CD14-positive monocyte (primary cell): ENCODE measurements at regions not wholly inside any gene's neighbourhood (a gene's known extent, or its start where the extent isn't known, plus 50 kb on each side); places are given as distances from the start of the nearest gene placed in this dataset.

Experiments used
- DNase-seq, 3 donors: peaks; one replicate each; pipeline ENCODE4 v3.0.0-alpha.2; 2011 to 2022
- H2AFZ ChIP-seq: 2 replicates; pipeline ENCODE4 v1.6.0; 2012; ENCODE audit warnings: mild to moderate bottlenecking, low read depth, low read length, inconsistent platforms; ENCODE audit not compliant: insufficient read depth, poor library complexity, severe bottlenecking
- H3K27ac ChIP-seq, 2 donors: 1 replicate in 1 of 2; 2 replicates in 1 of 2; pipeline ENCODE4 v1.5.1; 2012 to 2013; ENCODE audit warnings: low read length in 2 of 2, control low read depth in 1 of 2, inconsistent platforms in 1 of 2, low read depth in 1 of 2, mild to moderate bottlenecking in 1 of 2
- H3K27me3 ChIP-seq, 2 donors: one replicate each; pipeline versions ENCODE4 v1.6.0 to v1.6.1; 2011 to 2013; ENCODE audit warnings: low read length in 2 of 2; ENCODE audit not compliant: control insufficient read depth in 2 of 2, insufficient read depth in 2 of 2
- H3K36me3 ChIP-seq, 2 donors: replicated peaks in 1 of 2; 1 replicate in 1 of 2; 2 replicates in 1 of 2; pipeline versions ENCODE4 v1.5.1 to v1.6.1; 2012 to 2013; ENCODE audit warnings: low read length in 2 of 2, control low read depth in 1 of 2, inconsistent platforms in 1 of 2, mild to moderate bottlenecking in 1 of 2; ENCODE audit not compliant: insufficient read depth in 2 of 2, control insufficient read depth in 1 of 2
- H3K4me1 ChIP-seq, 2 donors: 1 replicate in 1 of 2; 2 replicates in 1 of 2; pipeline versions ENCODE4 v1.5.1 to v1.6.1; 2012 to 2013; ENCODE audit warnings: low read length in 2 of 2, control low read depth in 1 of 2, inconsistent platforms in 1 of 2, mild to moderate bottlenecking in 1 of 2, moderate library complexity in 1 of 2; ENCODE audit not compliant: insufficient read depth in 2 of 2, control insufficient read depth in 1 of 2
- H3K4me2 ChIP-seq: replicated peaks from 2 replicates; pipeline ENCODE3; 2012; ENCODE audit warnings: low read length, moderate library complexity, mild to moderate bottlenecking; ENCODE audit not compliant: poor library complexity, severe bottlenecking; ENCODE audit errors: extremely low read depth
- H3K4me3 ChIP-seq, 3 experiments: fragments of 200-600 bp in 1 of 3; sonication (generic) in 1 of 3; replicated peaks in 1 of 3; 1 replicate in 2 of 3; 2 replicates in 1 of 3; pipeline ENCODE4 v1.5.1; 2011 to 2013; ENCODE audit warnings: low read length in 3 of 3, mild to moderate bottlenecking in 3 of 3, control low read depth in 2 of 3, low read depth in 2 of 3, inconsistent platforms in 1 of 3, moderate library complexity in 1 of 3
- H3K79me2 ChIP-seq: 2 replicates; pipeline ENCODE4 v1.6.0; 2012; ENCODE audit warnings: mild to moderate bottlenecking, control low read depth, inconsistent platforms, low read length, moderate library complexity; ENCODE audit not compliant: insufficient read depth
- H3K9ac ChIP-seq: 2 replicates; pipeline ENCODE4 v1.6.0; 2017; ENCODE audit warnings: low read length, mild to moderate bottlenecking; ENCODE audit not compliant: insufficient read depth, poor library complexity, severe bottlenecking
- H3K9me3 ChIP-seq, 2 donors: replicated peaks in 1 of 2; 1 replicate in 1 of 2; 2 replicates in 1 of 2; pipeline versions ENCODE4 v1.5.1 to v1.6.1; 2012 to 2013; ENCODE audit warnings: low read length in 2 of 2, control low read depth in 1 of 2; ENCODE audit not compliant: control insufficient read depth in 1 of 2, insufficient read depth in 1 of 2
- H4K20me1 ChIP-seq: 2 replicates; pipeline ENCODE4 v1.6.0; 2012; ENCODE audit warnings: mild to moderate bottlenecking, low read length, control low read depth, moderate library complexity; ENCODE audit not compliant: insufficient read depth
- H3K27ac Mint-ChIP-seq, 7 donors: one replicate each; pipeline ENCODE4 v1.8.0; 2020; ENCODE audit warnings: mild to moderate bottlenecking in 7 of 7, mixed read lengths in 7 of 7, moderate library complexity in 6 of 7, inconsistent platforms in 2 of 7
- H3K27me3 Mint-ChIP-seq, 3 donors: one replicate each; pipeline ENCODE4 v1.8.0; 2021 to 2022; ENCODE audit warnings: low read depth in 3 of 3, mild to moderate bottlenecking in 3 of 3, mixed read lengths in 3 of 3, moderate library complexity in 3 of 3, inconsistent platforms in 1 of 3
- H3K36me3 Mint-ChIP-seq, 2 donors: one replicate each; pipeline ENCODE4 v1.8.0; 2020; ENCODE audit warnings: mixed read lengths in 2 of 2, inconsistent platforms in 1 of 2, mild to moderate bottlenecking in 1 of 2
- H3K4me1 Mint-ChIP-seq: one replicate; pipeline ENCODE4 v1.8.0; 2020; ENCODE audit warnings: mild to moderate bottlenecking, mixed read lengths
- H3K4me3 Mint-ChIP-seq, 2 donors: one replicate each; pipeline ENCODE4 v1.8.0; 2020; ENCODE audit warnings: mild to moderate bottlenecking in 2 of 2, mixed read lengths in 2 of 2, moderate library complexity in 1 of 2
- H3K9me3 Mint-ChIP-seq, 7 donors: one replicate each; pipeline ENCODE4 v1.8.0; 2020 to 2022; ENCODE audit warnings: mixed read lengths in 7 of 7, mild to moderate bottlenecking in 6 of 7, moderate library complexity in 6 of 7, inconsistent platforms in 2 of 7
- CTCF ChIP-seq: fragments of 200-600 bp; IDR thresholded peaks from one replicate; pipeline ENCODE4 v1.8.0; 2022; ENCODE audit warnings: antibody characterized with exemption, mild to moderate bottlenecking
- WGBS: methylation state at CpG from one replicate; pipeline ENCODE4 v1.1.5; 2013; ENCODE audit warnings: missing lambda C conversion rate; ENCODE audit not compliant: insufficient coverage; 5-methylcytosine and 5-hydroxymethylcytosine counted together
- intact Hi-C, 2 donors: fragments of 100-400 bp; cut with micrococcal nuclease; formaldehyde crosslinking; loops; one replicate each; pipeline versions ENCODE4 v1.15.0 to v1.15.1; 2023

DNA sequence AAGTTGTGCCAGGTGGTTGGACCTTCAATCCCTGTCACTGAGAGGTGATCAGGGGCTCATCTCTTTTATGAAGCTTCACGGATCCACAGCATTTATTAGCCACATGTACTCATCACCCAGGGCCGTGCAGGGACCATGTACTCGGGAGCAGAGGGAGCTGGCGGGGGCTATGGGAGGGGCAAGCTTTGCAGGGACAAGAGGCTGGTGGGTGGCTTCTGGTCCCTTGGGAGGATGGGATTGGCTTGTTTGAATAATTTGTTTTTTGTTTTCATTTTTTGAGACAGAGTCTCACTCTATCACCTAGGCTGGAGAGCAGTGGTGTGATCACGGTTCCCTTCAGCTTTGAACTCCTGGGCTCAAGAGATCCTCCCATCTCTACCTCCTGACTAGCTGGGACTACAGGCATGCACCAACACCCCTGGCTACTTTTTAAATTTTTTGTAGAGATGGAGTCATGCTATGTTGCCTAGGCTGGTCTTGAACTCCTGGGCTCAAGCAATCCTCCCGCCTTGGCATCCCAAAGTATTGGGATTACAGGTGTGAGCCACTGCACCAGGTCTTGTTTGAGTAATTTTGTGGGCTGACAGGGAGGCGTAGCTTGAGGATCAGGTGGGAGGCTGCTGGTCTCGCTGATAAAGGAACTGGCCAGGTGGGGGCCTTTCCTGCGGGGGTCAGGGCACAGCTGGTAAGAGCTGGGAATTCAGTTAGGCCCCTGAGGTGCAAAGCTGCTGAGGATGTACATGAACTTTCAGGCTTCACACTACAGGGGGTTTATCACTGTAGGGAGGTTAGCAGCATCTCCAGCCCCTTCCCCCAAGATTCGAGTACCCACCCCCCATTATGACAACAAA lies 308.0 kb upstream of the C1orf174 start:
- H3K36me3 ChIP-seq: no peaks in the 10 kb centered on the region
- peaks cover 6 to 27% of the 10 kb centered on the region in 2 donors for H3K9me3 ChIP-seq
- Mint-ChIP-seq H3K4me3 (no peak overlapping the region), H3K27ac (no peak overlapping the region), H3K9me3 (peaks cover 9 to 29% (median 18%) of the 10 kb centered on the region in 7 donors), H3K36me3 (no peaks in the 10 kb centered on the region), H3K27me3 (peaks cover 0 to 4% (median 1%) of the 10 kb centered on the region in 3 donors), H3K4me1 (no peaks in the 10 kb centered on the region)
- no peak overlapping the region for H3K9ac ChIP-seq
- H3K4me1 ChIP-seq: no peaks in the 10 kb centered on the region
- no peaks in the 10 kb centered on the region for H4K20me1 ChIP-seq
- no peak overlapping the region for H3K27ac ChIP-seq
- no peaks in the 10 kb centered on the region for H3K79me2 ChIP-seq
- H3K4me3 ChIP-seq: no peak overlapping the region
- TF ChIP-seq CTCF: no peak
- intact Hi-C loops: no loop called here
- no peak overlapping the region for H3K4me2 ChIP-seq
- 95% methylated on average over 2 of the region's 10 CpGs for WGBS
- no peaks in the 10 kb centered on the region for H3K27me3 ChIP-seq
- DNase-seq: no peak
- no peak overlapping the region for H2AFZ ChIP-seq

DNA sequence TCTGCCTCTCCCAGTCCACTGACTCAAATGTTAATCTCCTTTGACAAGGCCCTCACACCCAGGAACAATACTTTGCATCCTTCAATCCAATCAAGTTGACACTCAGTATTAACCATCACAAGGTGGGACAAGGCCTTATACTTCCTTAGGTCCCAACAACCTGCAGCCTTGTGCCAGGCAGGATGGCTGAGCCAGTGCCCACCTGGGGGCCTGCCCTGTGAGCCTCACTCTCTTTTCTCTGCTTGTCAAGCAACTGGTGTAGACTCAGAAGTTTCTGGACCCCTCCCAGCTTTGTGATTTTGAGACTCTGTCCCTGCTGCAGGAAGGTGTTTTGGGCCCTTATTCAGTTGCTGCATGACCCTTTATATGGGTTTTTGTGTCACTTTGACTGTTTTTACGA lies 310.0 kb upstream of the C1orf174 start:
- H3K9me3 ChIP-seq: peaks cover 6 to 21% of the 10 kb centered on the region in 2 donors
- H2AFZ ChIP-seq: no peak overlapping the region
- 73% methylated on average over 1 of the region's 1 CpG for WGBS
- Mint-ChIP-seq H3K4me3 (no peak overlapping the region), H3K9me3 (peaks cover 5 to 24% (median 13%) of the 10 kb centered on the region in 7 donors), H3K27me3 (peaks cover 0 to 6% (median 1%) of the 10 kb centered on the region in 3 donors), H3K36me3 (no peaks in the 10 kb centered on the region), H3K4me1 (no peaks in the 10 kb centered on the region), H3K27ac (no peak overlapping the region)
- TF ChIP-seq CTCF: no peak
- no peak overlapping the region for H3K27ac ChIP-seq
- no peak overlapping the region for H3K4me2 ChIP-seq
- no peaks in the 10 kb centered on the region for H3K36me3 ChIP-seq
- no peaks in the 10 kb centered on the region for H3K4me1 ChIP-seq
- DNase-seq: no peak
- H4K20me1 ChIP-seq: no peaks in the 10 kb centered on the region
- H3K27me3 ChIP-seq: no peaks in the 10 kb centered on the region
- intact Hi-C loops: no loop called here
- H3K79me2 ChIP-seq: no peaks in the 10 kb centered on the region
- no peak overlapping the region for H3K9ac ChIP-seq
- no peak overlapping the region for H3K4me3 ChIP-seq
